Epithelial cell of esophagus (primary cell): ENCODE measurements at regions not wholly inside any gene's neighbourhood (a gene's known extent, or its start where the extent isn't known, plus 50 kb on each side); places are given as distances from the start of the nearest gene placed in this dataset.
A peak's percentile ranks its signal among the peaks of the same experiment; 100 is the strongest.

Experiments used
- DNase-seq: peaks from one replicate; pipeline ENCODE4 v3.0.0; 2010; ENCODE audit warnings: low read depth
- H3K4me3 ChIP-seq: 2 replicates; pipeline ENCODE4 v1.5.1; 2011; ENCODE audit warnings: mild to moderate bottlenecking, low read length, control low read depth
- TF ChIP-seq, protein P1 (sequence below): IDR thresholded peaks from 2 replicates; pipeline ENCODE4 v1.5.1; 2011; ENCODE audit warnings: low read depth, mild to moderate bottlenecking, low read length, control low read depth, inconsistent platforms; ENCODE audit not compliant: insufficient read depth; ENCODE audit errors: missing control alignments

DNA sequence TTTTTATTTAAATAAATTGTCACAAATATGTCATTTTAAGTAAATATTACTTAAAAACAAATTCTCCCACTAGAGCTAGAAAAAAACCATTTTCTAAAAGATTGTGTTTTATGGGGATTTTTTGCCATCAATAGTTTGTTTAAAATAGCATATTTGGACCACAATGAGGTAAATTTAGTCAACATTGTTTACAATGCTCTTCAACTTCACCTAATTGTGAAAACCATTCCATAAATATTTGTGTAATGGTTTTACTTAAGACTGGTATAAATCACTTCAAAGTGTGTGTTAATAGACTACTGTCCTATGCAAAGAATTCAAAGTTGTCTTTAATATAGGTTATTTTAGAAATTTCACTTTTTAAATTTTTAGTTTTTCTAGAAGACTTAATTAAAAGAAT is 1004.2 kb downstream of the PCDH18 start:
- TF ChIP-seq, protein P1, sequence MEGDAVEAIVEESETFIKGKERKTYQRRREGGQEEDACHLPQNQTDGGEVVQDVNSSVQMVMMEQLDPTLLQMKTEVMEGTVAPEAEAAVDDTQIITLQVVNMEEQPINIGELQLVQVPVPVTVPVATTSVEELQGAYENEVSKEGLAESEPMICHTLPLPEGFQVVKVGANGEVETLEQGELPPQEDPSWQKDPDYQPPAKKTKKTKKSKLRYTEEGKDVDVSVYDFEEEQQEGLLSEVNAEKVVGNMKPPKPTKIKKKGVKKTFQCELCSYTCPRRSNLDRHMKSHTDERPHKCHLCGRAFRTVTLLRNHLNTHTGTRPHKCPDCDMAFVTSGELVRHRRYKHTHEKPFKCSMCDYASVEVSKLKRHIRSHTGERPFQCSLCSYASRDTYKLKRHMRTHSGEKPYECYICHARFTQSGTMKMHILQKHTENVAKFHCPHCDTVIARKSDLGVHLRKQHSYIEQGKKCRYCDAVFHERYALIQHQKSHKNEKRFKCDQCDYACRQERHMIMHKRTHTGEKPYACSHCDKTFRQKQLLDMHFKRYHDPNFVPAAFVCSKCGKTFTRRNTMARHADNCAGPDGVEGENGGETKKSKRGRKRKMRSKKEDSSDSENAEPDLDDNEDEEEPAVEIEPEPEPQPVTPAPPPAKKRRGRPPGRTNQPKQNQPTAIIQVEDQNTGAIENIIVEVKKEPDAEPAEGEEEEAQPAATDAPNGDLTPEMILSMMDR, result no peak
- no peak for DNase-seq

DNA sequence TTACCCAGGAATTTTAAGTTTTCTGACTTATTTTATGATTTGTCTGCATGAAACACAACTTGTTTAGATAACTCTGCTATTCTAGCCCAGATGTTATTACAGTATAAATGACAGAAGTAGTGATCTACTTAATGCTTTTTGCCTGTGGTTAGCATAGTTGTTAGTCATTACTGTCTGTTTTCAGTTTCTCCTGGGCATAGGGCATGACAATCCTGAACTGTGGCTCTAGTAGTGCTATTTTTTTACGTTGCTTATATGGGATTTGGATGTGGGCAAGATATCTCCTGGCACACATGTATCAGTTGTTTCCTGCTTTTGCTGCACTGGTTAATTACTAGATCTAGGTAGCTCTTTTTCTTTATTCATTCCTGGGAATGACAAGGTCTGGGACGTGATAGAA is 1005.8 kb downstream of the PCDH18 start:
- H3K4me3 ChIP-seq, result no peak overlapping the region
- DNase-seq, result no peak
- TF ChIP-seq, protein P1, result no peak

More for the DNA sequence above, 1004.2 kb downstream of the PCDH18 start:
- H3K4me3 ChIP-seq, result no peak overlapping the region

DNA sequence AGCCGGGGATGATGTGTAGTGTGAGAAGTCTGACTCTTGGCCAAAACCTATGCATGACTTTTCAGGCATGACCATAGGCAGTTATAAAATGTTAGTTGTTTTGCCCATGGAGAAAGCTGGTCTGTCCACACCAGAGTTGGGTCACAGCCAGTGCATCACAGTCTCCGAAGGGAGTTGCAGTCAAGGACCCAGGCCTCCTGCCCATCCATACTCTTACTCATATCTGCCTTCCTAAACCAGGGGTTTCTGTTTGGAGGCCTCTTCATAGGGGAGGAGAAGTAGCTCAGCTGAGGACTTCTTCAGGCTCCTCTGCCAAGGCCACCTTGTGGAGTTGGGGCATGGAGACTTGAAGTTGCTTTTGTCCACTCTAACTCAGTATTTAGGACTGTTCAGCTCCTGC is 1008.3 kb downstream of the PCDH18 start:
- H3K4me3 ChIP-seq, result no peak overlapping the region
- TF ChIP-seq, protein P1, result no peak
- DNase-seq, result no peak

DNA sequence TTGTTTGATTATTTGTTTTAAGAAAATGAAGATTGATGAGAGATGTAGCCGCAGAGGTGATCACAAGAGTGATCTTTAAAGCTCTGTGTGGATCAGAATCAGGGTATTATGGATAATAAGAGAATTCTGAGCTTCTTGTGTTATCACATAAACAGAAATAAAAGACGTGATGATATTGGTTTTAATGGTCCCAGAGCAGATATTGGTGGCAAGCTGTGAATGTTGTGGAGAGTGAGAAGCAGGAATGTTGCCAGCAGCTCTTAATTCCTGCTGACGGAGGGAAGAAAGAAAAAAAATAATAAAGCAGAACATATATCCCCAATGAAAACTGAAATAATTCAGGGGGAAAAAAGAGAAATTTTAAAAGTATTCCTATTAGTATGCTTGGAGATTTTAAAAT is 1015.9 kb downstream of the PCDH18 start:
- no peak overlapping the region for H3K4me3 ChIP-seq
- no peak for DNase-seq
- TF ChIP-seq, protein P1, result no peak

DNA sequence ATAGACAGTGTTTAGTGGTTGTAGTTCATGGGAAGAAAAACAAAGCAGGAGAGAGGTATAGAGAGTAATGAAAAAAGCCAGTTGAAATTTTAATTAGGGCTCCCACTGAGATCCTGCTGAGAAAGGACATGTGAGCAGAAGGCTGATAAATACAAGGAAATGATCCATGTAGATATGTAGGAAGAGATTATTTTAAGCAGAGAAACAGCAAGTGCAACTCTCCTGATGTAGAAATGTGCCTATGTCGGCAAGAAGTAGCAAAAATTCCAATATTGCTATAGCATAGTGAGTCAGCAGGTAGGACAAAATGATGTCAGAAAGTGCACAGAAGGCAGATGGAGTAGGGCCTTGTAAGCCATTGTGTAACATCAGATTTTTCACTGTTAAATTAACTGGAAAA is 1027.3 kb downstream of the PCDH18 start:
- DNase-seq, result peak; percentile 77
- no peak overlapping the region for H3K4me3 ChIP-seq
- TF ChIP-seq, protein P1, result no peak

DNA sequence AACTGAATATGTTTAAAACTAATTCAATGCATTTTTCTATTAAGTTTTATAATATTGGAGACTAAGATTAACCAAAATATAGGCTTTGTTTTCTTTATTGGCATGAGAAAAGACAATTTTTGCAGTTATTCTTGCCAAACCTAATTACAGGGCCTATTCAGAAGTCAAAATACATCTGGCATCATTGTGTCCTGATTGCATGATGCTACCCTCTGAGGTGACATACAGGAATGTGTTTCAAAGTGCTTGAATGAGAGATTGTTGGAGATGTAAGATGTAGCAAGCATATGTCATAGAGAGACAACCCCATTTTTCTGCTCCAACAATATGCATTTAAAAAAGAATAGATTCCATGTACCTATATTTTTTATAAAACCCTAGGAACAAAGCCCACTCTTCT is 1036.4 kb downstream of the PCDH18 start:
- TF ChIP-seq, protein P1, result no peak
- H3K4me3 ChIP-seq, result no peak overlapping the region

DNA sequence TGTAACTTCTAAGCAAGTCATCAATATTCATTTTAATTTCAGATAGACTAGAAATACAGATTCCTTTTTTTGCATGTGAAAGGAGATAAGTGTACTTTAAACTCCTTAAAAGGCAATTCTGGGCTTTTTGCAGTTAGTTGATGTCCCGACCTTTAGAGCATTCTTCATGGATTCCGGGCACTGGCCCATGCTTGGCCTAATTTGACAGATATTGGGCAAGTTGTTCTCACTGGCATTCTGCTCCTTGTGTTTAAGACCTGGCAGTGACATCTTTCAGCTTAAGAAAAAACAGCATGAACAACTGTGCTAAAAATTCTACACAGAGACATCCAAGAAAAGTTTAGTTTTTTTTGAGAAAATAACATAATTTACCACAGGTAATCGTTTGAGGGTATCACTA is 1037.2 kb downstream of the PCDH18 start:
- DNase-seq, result no peak
- TF ChIP-seq, protein P1, result no peak
- no peak overlapping the region for H3K4me3 ChIP-seq

More for the DNA sequence above, 1036.4 kb downstream of the PCDH18 start:
- no peak for DNase-seq
